HEK293 (cell line): ENCODE measurements at regions not wholly inside any gene's neighbourhood (a gene's known extent, or its start where the extent isn't known, plus 50 kb on each side); places are given as distances from the start of the nearest gene placed in this dataset.

Source experiments
- CTCF ChIA-PET: fragments of 350-600 bp; formaldehyde crosslinking; extraction: SDS; loops from one replicate; lab custom pipeline; 2021; ENCODE audit warnings: antibody characterized with exemption; lab: Yijun Ruan, JAX
- POLR2A ChIA-PET: fragments of 300-600 bp; formaldehyde crosslinking; extraction: SDS; loops from one replicate; lab custom pipeline; 2020; ENCODE audit warnings: antibody characterized with exemption, inconsistent platforms; lab: Yijun Ruan, JAX
- H3K27ac ChIP-seq: fragments of 200-500 bp; sonication (Bioruptor generic); 2 replicates; pipeline ENCODE4 v1.5.1; 2014; ENCODE audit warnings: low read depth, low read length, control low read depth, inconsistent platforms; ENCODE audit errors: extremely low read depth
- H3K36me3 ChIP-seq, 2 experiments: fragments of 200-500 bp in 1 of 2; sonication (Bioruptor generic) in 1 of 2; 1 replicate in 1 of 2; 2 replicates in 1 of 2; pipeline ENCODE4 v1.5.1; 2014 to 2017; ENCODE audit warnings: inconsistent platforms in 2 of 2, low read length in 2 of 2; ENCODE audit not compliant: control insufficient read depth in 2 of 2, insufficient read depth in 1 of 2
- H3K4me1 ChIP-seq: fragments of 200-500 bp; sonication (Bioruptor generic); 2 replicates; pipeline ENCODE4 v1.5.1; 2014; ENCODE audit warnings: mild to moderate bottlenecking, low read length, inconsistent platforms; ENCODE audit not compliant: control insufficient read depth, insufficient read depth
- H3K4me3 ChIP-seq: 2 replicates; pipeline ENCODE4 v1.5.1; 2011; ENCODE audit warnings: low read depth, mild to moderate bottlenecking, control low read depth, low read length, moderate library complexity
- H3K9me3 ChIP-seq: fragments of 200-500 bp; sonication (Bioruptor generic); 2 replicates; pipeline ENCODE4 v1.5.1; 2014; ENCODE audit warnings: low read depth, low read length, inconsistent platforms; ENCODE audit not compliant: control insufficient read depth, insufficient read depth
- BCL6B ChIP-seq: fragments of 450-650 bp; formaldehyde crosslinking; IDR thresholded peaks from 2 replicates; pipeline ENCODE4 v1.5.1; 2017; ENCODE audit warnings: missing biosample characterization, missing genetic modification characterization
- KLF16 ChIP-seq: fragments of 450-650 bp; formaldehyde crosslinking; IDR thresholded peaks from 2 replicates; pipeline ENCODE4 v1.5.1; 2017; ENCODE audit warnings: missing biosample characterization, missing genetic modification characterization
- SCRT1 ChIP-seq: fragments of 450-650 bp; formaldehyde crosslinking; IDR thresholded peaks from 2 replicates; pipeline ENCODE4 v1.5.1; 2016; ENCODE audit warnings: missing biosample characterization, missing genetic modification characterization, borderline replicate concordance
- ZBTB26 ChIP-seq: fragments of 450-650 bp; formaldehyde crosslinking; optimal IDR thresholded peaks from 2 replicates; pipeline ENCODE3; 2016; ENCODE audit warnings: missing biosample characterization, mild to moderate bottlenecking, missing genetic modification characterization
- ZFP3 ChIP-seq: fragments of 450-650 bp; formaldehyde crosslinking; IDR thresholded peaks from 2 replicates; pipeline ENCODE4 v1.5.1; 2016; ENCODE audit warnings: low read depth, missing biosample characterization, missing genetic modification characterization
- ZFP69B ChIP-seq: fragments of 450-650 bp; formaldehyde crosslinking; IDR thresholded peaks from 2 replicates; pipeline ENCODE4 v1.5.1; 2016; ENCODE audit warnings: missing biosample characterization, missing genetic modification characterization
- ZNF10 ChIP-seq: fragments of 450-650 bp; formaldehyde crosslinking; IDR thresholded peaks from 2 replicates; pipeline ENCODE4 v1.5.1; 2017; ENCODE audit warnings: missing biosample characterization, missing genetic modification characterization
- ZNF157 ChIP-seq: fragments of 450-650 bp; formaldehyde crosslinking; IDR thresholded peaks from 2 replicates; pipeline ENCODE4 v1.5.1; 2016; ENCODE audit warnings: missing biosample characterization, missing genetic modification characterization
- ZNF239 ChIP-seq: fragments of 450-650 bp; formaldehyde crosslinking; IDR thresholded peaks from 2 replicates; pipeline ENCODE4 v1.5.1; 2016; ENCODE audit warnings: missing biosample characterization, missing genetic modification characterization
- ZNF48 ChIP-seq: fragments of 450-650 bp; formaldehyde crosslinking; IDR thresholded peaks from 2 replicates; pipeline ENCODE4 v1.5.1; 2016; ENCODE audit warnings: missing biosample characterization, missing genetic modification characterization
- ZNF530 ChIP-seq: fragments of 450-650 bp; formaldehyde crosslinking; IDR thresholded peaks from 2 replicates; pipeline ENCODE4 v1.5.1; 2016; ENCODE audit warnings: low read depth, missing biosample characterization, missing genetic modification characterization
- ZNF558 ChIP-seq: fragments of 450-650 bp; formaldehyde crosslinking; IDR thresholded peaks from 2 replicates; pipeline ENCODE4 v1.5.1; 2016; ENCODE audit warnings: missing biosample characterization, missing genetic modification characterization
- ZNF596 ChIP-seq: fragments of 450-650 bp; IDR thresholded peaks from 2 replicates; pipeline ENCODE4 v1.5.0; 2018; ENCODE audit warnings: missing biosample characterization, mild to moderate bottlenecking, missing genetic modification characterization, moderate library complexity
- ZNF629 ChIP-seq: fragments of 450-650 bp; formaldehyde crosslinking; IDR thresholded peaks from 2 replicates; pipeline ENCODE4 v1.5.1; 2017; ENCODE audit warnings: missing biosample characterization, missing genetic modification characterization
- ZNF645 ChIP-seq: fragments of 450-650 bp; formaldehyde crosslinking; IDR thresholded peaks from 2 replicates; pipeline ENCODE4; 2016; ENCODE audit warnings: missing biosample characterization, missing genetic modification characterization
- ZNF707 ChIP-seq: fragments of 450-650 bp; formaldehyde crosslinking; IDR thresholded peaks from 2 replicates; pipeline ENCODE4 v1.5.1; 2016; ENCODE audit warnings: missing biosample characterization, missing genetic modification characterization
- ZNF768 ChIP-seq: fragments of 450-650 bp; formaldehyde crosslinking; IDR thresholded peaks from 2 replicates; pipeline ENCODE4 v1.5.1; 2018; ENCODE audit warnings: missing biosample characterization, mild to moderate bottlenecking, missing genetic modification characterization
- ZNF776 ChIP-seq: fragments of 450-650 bp; formaldehyde crosslinking; IDR thresholded peaks from 2 replicates; pipeline ENCODE4 v1.5.0; 2017; ENCODE audit warnings: missing biosample characterization, missing genetic modification characterization, borderline replicate concordance
- ZNF792 ChIP-seq: fragments of 450-650 bp; formaldehyde crosslinking; IDR thresholded peaks from 2 replicates; pipeline ENCODE4 v1.5.1; 2016; ENCODE audit warnings: missing biosample characterization, missing genetic modification characterization
- ZSCAN5A ChIP-seq: fragments of 450-650 bp; formaldehyde crosslinking; IDR thresholded peaks from 2 replicates; pipeline ENCODE4 v1.5.1; 2016; ENCODE audit warnings: missing biosample characterization, missing genetic modification characterization
- TF ChIP-seq, protein P1 (sequence below): fragments of 450-650 bp; formaldehyde crosslinking; IDR thresholded peaks from 2 replicates; pipeline ENCODE4 v1.5.1; 2016; ENCODE audit warnings: missing biosample characterization, missing genetic modification characterization
- TF ChIP-seq, protein P2 (sequence below): fragments of 450-650 bp; formaldehyde crosslinking; IDR thresholded peaks from 2 replicates; pipeline ENCODE4 v1.5.1; 2016; ENCODE audit warnings: missing biosample characterization, missing genetic modification characterization, borderline replicate concordance

- POLR2A ChIA-PET, result no interaction called here
Observed at GRCh38 chr18:54521846-54522245, 69.2 kb upstream of the DYNAP start.

GRCh38 chr18:54528942-54529376 is 62.1 kb upstream of the DYNAP start:
- ChIA-PET POLR2A (no interaction called here), CTCF (interaction anchor here (1.4 kb wide), 1 partner anchor 84 kb away, joined by 3 read pairs; no protein-coding TSS in a partner anchor)
- TF ChIP-seq ZNF596 (tag by site-specific recombination) (no peak), ZNF48 (no peak), ZBTB26 (tag by site-specific recombination) (no peak), KLF16 (tag by site-specific recombination) (no peak), ZNF558 (tag by site-specific recombination) (no peak), SCRT1 (no peak), ZNF10 (tag by site-specific recombination) (no peak), ZNF768 (tag by site-specific recombination) (no peak), ZNF530 (tag by site-specific recombination) (no peak), ZNF792 (tag by site-specific recombination) (no peak), ZNF629 (tag by site-specific recombination) (no peak), ZNF645 (tag by site-specific recombination) (no peak), ZNF157 (tag by site-specific recombination) (no peak), ZSCAN5A (no peak), ZNF707 (tag by site-specific recombination) (no peak), BCL6B (no peak), ZFP69B (tag by site-specific recombination) (no peak), ZNF776 (tag by site-specific recombination) (no peak)
- TF ChIP-seq, protein P1, sequence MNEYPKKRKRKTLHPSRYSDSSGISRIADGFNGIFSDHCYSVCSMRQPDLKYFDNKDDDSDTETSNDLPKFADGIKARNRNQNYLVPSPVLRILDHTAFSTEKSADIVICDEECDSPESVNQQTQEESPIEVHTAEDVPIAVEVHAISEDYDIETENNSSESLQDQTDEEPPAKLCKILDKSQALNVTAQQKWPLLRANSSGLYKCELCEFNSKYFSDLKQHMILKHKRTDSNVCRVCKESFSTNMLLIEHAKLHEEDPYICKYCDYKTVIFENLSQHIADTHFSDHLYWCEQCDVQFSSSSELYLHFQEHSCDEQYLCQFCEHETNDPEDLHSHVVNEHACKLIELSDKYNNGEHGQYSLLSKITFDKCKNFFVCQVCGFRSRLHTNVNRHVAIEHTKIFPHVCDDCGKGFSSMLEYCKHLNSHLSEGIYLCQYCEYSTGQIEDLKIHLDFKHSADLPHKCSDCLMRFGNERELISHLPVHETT (tag by site-specific recombination), result no peak
- H3K27ac ChIP-seq, result no peak overlapping the region
- H3K9me3 ChIP-seq, result no peaks in the 10 kb centered on the region
- no peak overlapping the region for H3K4me3 ChIP-seq
- no peaks in the 10 kb centered on the region for H3K4me1 ChIP-seq
- H3K36me3 ChIP-seq, result no peaks in the 10 kb centered on the region

More at GRCh38 chr18:54521846-54522245, 69.2 kb upstream of the DYNAP start:
- TF ChIP-seq, protein P2, sequence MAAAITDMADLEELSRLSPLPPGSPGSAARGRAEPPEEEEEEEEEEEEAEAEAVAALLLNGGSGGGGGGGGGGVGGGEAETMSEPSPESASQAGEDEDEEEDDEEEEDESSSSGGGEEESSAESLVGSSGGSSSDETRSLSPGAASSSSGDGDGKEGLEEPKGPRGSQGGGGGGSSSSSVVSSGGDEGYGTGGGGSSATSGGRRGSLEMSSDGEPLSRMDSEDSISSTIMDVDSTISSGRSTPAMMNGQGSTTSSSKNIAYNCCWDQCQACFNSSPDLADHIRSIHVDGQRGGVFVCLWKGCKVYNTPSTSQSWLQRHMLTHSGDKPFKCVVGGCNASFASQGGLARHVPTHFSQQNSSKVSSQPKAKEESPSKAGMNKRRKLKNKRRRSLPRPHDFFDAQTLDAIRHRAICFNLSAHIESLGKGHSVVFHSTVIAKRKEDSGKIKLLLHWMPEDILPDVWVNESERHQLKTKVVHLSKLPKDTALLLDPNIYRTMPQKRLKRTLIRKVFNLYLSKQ (tag by site-specific recombination), result no peak
- TF ChIP-seq ZNF239 (tag by site-specific recombination), result no peak
- TF ChIP-seq ZFP3, result no peak
- H3K9me3 ChIP-seq, result no peaks in the 10 kb centered on the region
- no peaks in the 10 kb centered on the region for H3K36me3 ChIP-seq
- no peak overlapping the region for H3K4me3 ChIP-seq
- CTCF ChIA-PET, result no interaction called here
- no peaks in the 10 kb centered on the region for H3K4me1 ChIP-seq
- no peak overlapping the region for H3K27ac ChIP-seq
